GM23338 (cell line): ENCODE measurements at regions not wholly inside any gene's neighbourhood (a gene's known extent, or its start where the extent isn't known, plus 50 kb on each side); places are given as distances from the start of the nearest gene placed in this dataset.

ENCODE experiments used
- ATAC-seq: fragments of 200-7000 bp; cut with Tn5 transposase; 3 replicates; pipeline ENCODE4 v1.9.1; 2020
- DNase-seq: peaks from one replicate; pipeline ENCODE4 v3.0.0-alpha.2; 2015; ENCODE audit warnings: low spot score
- H2AFZ ChIP-seq: fragments of 200-600 bp; sonication (generic); 2 replicates; pipeline ENCODE4 v1.8.0; 2016; ENCODE audit warnings: antibody characterized with exemption, mild to moderate bottlenecking, moderate library complexity
- H3F3A ChIP-seq: fragments of 200-600 bp; sonication (generic); replicated peaks from 2 replicates; pipeline ENCODE4 v1.8.0; 2017; ENCODE audit warnings: antibody characterized with exemption, mixed run types, low read depth
- H3K27ac ChIP-seq: fragments of 200-600 bp; sonication (generic); 2 replicates; pipeline ENCODE4 v1.6.1; 2016; ENCODE audit warnings: low read depth
- H3K27me3 ChIP-seq: fragments of 200-600 bp; sonication (generic); 2 replicates; pipeline ENCODE4 v1.8.0; 2016; ENCODE audit warnings: mild to moderate bottlenecking, mixed run types, moderate library complexity; ENCODE audit not compliant: insufficient read depth
- H3K36me3 ChIP-seq: fragments of 200-600 bp; sonication (generic); 2 replicates; pipeline ENCODE4 v1.8.0; 2016; ENCODE audit warnings: mild to moderate bottlenecking; ENCODE audit not compliant: insufficient read depth
- H3K4me1 ChIP-seq: fragments of 200-600 bp; sonication (generic); 2 replicates; pipeline ENCODE4 v1.8.0; 2016; ENCODE audit warnings: mild to moderate bottlenecking, moderate library complexity; ENCODE audit not compliant: insufficient read depth
- H3K4me2 ChIP-seq: fragments of 200-600 bp; sonication (generic); 2 replicates; pipeline ENCODE4 v1.7.1; 2017; ENCODE audit warnings: mixed run types
- H3K4me3 ChIP-seq: fragments of 200-600 bp; sonication (generic); 2 replicates; pipeline ENCODE4 v1.6.1; 2016; ENCODE audit warnings: mixed run types
- H3K79me2 ChIP-seq: fragments of 200-600 bp; sonication (generic); replicated peaks from 2 replicates; pipeline ENCODE4 v1.8.0; 2017; ENCODE audit warnings: mild to moderate bottlenecking; ENCODE audit not compliant: insufficient read depth
- H3K9me2 ChIP-seq: fragments of 200-600 bp; sonication (generic); 2 replicates; pipeline ENCODE4 v1.8.0; 2017; ENCODE audit not compliant: insufficient read depth
- H4K20me1 ChIP-seq: fragments of 200-600 bp; sonication (generic); replicated peaks from 2 replicates; pipeline ENCODE4 v1.8.0; 2017; ENCODE audit warnings: mild to moderate bottlenecking; ENCODE audit not compliant: insufficient read depth
- H3K27ac Mint-ChIP-seq: 2 replicates; pipeline ENCODE4 v1.8.0; 2020; ENCODE audit warnings: inconsistent platforms, mild to moderate bottlenecking, moderate library complexity, mixed read lengths
- H3K27me3 Mint-ChIP-seq: 3 replicates; pipeline ENCODE4 v1.8.0; 2022; ENCODE audit warnings: low read depth, mild to moderate bottlenecking, moderate library complexity, mixed read lengths, inconsistent platforms; ENCODE audit not compliant: insufficient read depth, poor library complexity
- H3K36me3 Mint-ChIP-seq: 3 replicates; pipeline ENCODE4 v1.8.0; 2021; ENCODE audit warnings: low read depth, mild to moderate bottlenecking, inconsistent platforms, moderate library complexity, mixed read lengths
- H3K4me1 Mint-ChIP-seq: 3 replicates; pipeline ENCODE4 v1.8.0; 2020; ENCODE audit warnings: mild to moderate bottlenecking, inconsistent platforms, mixed read lengths
- H3K4me3 Mint-ChIP-seq: 3 replicates; pipeline ENCODE4 v1.8.0; 2021; ENCODE audit warnings: moderate library complexity, mild to moderate bottlenecking, inconsistent platforms, mixed read lengths
- H3K9me3 Mint-ChIP-seq: 3 replicates; pipeline ENCODE4 v1.8.0; 2020; ENCODE audit warnings: moderate library complexity, mild to moderate bottlenecking, inconsistent platforms, mixed read lengths
- CTCF ChIP-seq, 2 experiments: fragments of 200-600 bp in 1 of 2; sonication (generic) in 1 of 2; conservative IDR thresholded peaks; 2 replicates each; pipeline versions ENCODE4 v1.5.1 to v1.6.1; 2016 to 2017; ENCODE audit warnings: antibody characterized with exemption in 2 of 2, low read depth in 2 of 2, mild to moderate bottlenecking in 2 of 2, moderate library complexity in 1 of 2
- ETS1 ChIP-seq: IDR thresholded peaks from 2 replicates; pipeline ENCODE4 v1.6.1; 2016; ENCODE audit warnings: antibody characterized with exemption
- JUNB ChIP-seq: IDR thresholded peaks from one replicate; pipeline ENCODE4 v1.6.1; 2016; ENCODE audit warnings: antibody characterized with exemption; ENCODE audit not compliant: unreplicated experiment
- NANOG ChIP-seq: IDR thresholded peaks from 2 replicates; pipeline ENCODE4 v1.6.1; 2016; ENCODE audit warnings: antibody characterized with exemption, borderline replicate concordance
- REST ChIP-seq: IDR thresholded peaks from one replicate; pipeline ENCODE4 v1.6.1; 2018; ENCODE audit warnings: antibody characterized with exemption; ENCODE audit not compliant: unreplicated experiment
- STAT1 ChIP-seq: IDR thresholded peaks from one replicate; pipeline ENCODE4 v1.6.1; 2016; ENCODE audit warnings: antibody characterized with exemption; ENCODE audit not compliant: unreplicated experiment
- ZNF462 ChIP-seq: fragments of 250-450 bp; sonication (Bioruptor Pico); IDR thresholded peaks from 2 replicates; pipeline ENCODE4 v1.5.0; 2020; ENCODE audit warnings: mild to moderate bottlenecking, moderate library complexity

- no peak overlapping the region for H3K4me2 ChIP-seq
- DNase-seq, result no peak
- no peaks in the 10 kb centered on the region for H3K27me3 ChIP-seq
- Mint-ChIP-seq H3K4me1 (peaks cover 30% of the 10 kb centered on the region), H3K9me3 (no peaks in the 10 kb centered on the region), H3K4me3 (no peak overlapping the region), H3K27ac (peak overlapping the region; percentile 42; the same call in 1 of the 2 replicates), H3K27me3 (no peaks in the 10 kb centered on the region), H3K36me3 (no peaks in the 10 kb centered on the region)
- H3K9me2 ChIP-seq, result no peaks in the 10 kb centered on the region; the same call in 1 of the 2 replicates
- no peaks in the 10 kb centered on the region for H4K20me1 ChIP-seq
- no peaks in the 10 kb centered on the region for H3K79me2 ChIP-seq
- H3K27ac ChIP-seq, result no peak overlapping the region
- TF ChIP-seq CTCF (conservative IDR thresholded peaks at IDR 0.05; ENCODE audit: low read depth in 2 of 2) (no peak), STAT1 (no peak), REST (no peak), NANOG (no peak), JUNB (no peak), ETS1 (no peak), ZNF462 (CRISPR knock-in tag) (no peak)
- peak overlapping the region; percentile 5; the same call in 1 of the 2 replicates for H2AFZ ChIP-seq
- ATAC-seq, result no peak
- H3F3A ChIP-seq, result no peaks in the 10 kb centered on the region
- no peaks in the 10 kb centered on the region for H3K36me3 ChIP-seq
- H3K4me1 ChIP-seq, result peaks cover 14% of the 10 kb centered on the region
- no peak overlapping the region for H3K4me3 ChIP-seq
These were observed 569.0 kb upstream of the MCTP2 start for GRCh38 chr15:93662162-93662885.
